HuH-7.5 (cell line): ENCODE measurements at regions not wholly inside any gene's neighbourhood (a gene's known extent, or its start where the extent isn't known, plus 50 kb on each side); places are given as distances from the start of the nearest gene placed in this dataset.

Experiments used
- DNase-seq: peaks from one replicate; pipeline ENCODE4 v3.0.0; 2011; ENCODE audit warnings: low spot score

GRCh38 chr3:28903171-28903601 is 377.7 kb upstream of the RBMS3 start:
- DNase-seq, result no peak

- no peak for DNase-seq
Observed at GRCh38 chr3:28905798-28906197, 375.1 kb upstream of the RBMS3 start.

- DNase-seq, result no peak
Observed at GRCh38 chr3:28906561-28907310, 374.1 kb upstream of the RBMS3 start.

- DNase-seq, result no peak
Observed at GRCh38 chr3:28907616-28908015, 373.3 kb upstream of the RBMS3 start.

- DNase-seq, result no peak
Observed at GRCh38 chr3:28912120-28912885, 368.6 kb upstream of the RBMS3 start.

DNA sequence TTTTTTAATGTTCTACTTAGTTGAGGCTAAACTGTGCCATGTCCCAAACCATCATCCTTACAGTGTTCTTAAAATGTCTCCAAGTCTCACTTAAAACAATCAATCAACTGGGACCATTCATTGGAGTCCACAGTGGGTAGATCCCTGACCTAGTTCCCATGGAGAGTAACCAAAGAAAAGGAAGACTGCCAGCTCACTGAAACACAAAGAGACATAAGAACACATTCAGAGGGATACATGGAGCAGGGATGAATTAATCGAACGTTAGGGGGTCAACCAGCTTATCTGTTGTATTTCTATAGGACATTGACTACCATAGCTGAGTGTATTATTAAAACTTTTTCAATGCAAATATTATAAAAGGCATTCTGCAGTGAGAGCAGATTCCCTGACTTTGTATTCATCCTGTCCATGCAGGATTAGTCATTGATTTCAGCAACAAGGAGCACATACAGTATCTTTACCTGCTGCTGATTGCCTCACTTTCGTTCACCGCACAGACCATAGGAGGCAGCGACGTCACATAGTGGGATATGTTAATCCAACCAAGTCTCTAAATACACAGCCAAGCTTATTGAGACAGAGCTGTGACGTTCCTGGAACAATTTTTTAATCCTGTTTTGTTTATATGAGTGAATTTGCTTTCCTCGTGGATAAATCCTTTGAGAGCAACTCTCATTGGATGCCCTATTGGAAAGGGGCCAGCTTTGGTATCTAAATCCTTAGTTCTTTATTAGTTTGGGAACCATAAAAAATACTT is 364.9 kb upstream of the RBMS3 start:
- DNase-seq, result no peak

DNA sequence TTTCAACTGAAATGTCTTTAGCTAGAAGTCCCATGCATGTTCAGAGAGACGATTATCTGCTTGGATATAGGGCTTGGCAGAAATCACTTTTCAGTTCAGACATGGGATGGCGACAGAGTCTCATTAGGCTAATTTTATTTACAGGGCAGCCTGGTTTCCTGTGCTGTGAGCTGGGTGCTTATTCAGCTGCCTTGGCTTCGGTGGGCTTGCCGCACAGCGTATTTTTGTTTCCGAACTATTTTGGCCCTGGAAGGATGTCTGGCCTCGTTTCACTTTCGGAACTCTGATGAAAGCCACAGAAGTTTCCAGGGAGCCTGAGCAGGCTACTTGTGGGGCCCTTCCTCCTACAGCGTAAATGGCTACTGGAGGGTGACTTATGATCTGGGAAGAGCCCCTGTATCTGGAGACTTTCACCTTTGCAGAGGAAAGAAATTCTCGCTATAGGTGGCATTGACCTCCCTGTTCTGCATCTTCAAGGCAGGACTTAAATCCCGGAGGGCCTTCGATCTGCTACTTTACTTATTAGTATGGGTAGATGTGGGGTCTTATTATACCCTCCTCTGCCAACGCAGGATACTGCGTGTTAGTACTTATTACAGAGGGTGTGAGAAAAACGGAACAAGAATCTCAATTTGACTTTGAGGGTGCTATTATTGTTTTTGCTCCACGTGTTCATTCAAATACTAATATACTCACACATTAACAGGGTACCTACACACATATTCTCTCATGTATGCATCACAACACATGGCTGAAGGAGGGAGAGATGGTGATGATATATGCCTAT is 364.0 kb upstream of the RBMS3 start:
- no peak for DNase-seq

DNA sequence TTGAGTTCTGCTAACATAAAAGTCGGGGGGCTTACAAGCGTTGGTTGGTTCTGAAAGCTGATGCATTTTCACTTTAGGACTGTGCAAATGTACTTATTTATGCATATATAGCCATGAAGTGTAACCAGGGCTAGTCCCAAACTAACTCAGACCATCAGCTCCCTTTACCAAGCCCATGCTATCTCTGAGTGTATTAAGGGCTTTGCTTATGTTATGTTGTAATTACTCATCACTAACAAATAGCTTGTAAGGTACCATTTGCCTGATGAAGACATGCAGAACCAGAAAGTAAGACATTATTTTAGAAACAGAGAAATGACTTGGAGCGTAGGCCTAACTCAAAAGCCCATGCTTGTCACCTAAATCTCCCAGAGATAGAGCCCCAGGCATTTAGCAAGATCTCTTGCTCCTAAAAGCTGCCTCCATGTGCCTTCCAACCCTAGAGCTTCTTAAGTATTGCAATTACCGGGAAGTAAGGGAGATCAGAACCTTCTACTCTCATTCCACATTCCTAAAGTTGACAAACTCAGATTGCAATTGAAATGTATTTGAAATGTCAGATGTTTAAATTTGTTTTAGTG is 362.9 kb upstream of the RBMS3 start:
- no peak for DNase-seq

- no peak for DNase-seq
Observed at GRCh38 chr3:28922376-28922775, 358.5 kb upstream of the RBMS3 start.

- no peak for DNase-seq
Observed at GRCh38 chr3:28923994-28924393, 356.9 kb upstream of the RBMS3 start.

GRCh38 chr3:28924744-28925360 is 356.0 kb upstream of the RBMS3 start:
- DNase-seq, result no peak

GRCh38 chr3:28933337-28933736 is 347.5 kb upstream of the RBMS3 start:
- no peak for DNase-seq

GRCh38 chr3:28934126-28934813 is 346.6 kb upstream of the RBMS3 start:
- DNase-seq, result no peak

DNA sequence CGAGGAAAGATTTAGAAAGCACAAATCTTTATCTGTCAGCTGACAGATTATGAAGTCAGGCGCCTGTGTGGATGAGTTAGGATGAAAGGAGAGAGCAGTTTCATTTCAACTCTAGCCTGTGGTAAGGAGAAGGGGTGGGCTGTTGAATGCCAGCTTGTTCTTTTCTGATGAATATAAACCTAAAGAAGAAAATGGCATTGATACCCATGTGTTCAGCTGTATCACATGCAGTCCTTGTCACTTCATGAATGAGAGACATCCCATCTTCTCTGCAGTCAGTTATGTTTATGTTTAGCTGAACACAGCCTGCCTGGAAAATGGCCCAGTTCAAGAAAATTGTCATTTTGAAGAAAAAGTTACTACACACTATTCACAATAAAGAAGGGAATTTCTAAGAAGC is 345.7 kb upstream of the RBMS3 start:
- DNase-seq, result no peak

- DNase-seq, result no peak
Observed at GRCh38 chr3:28936154-28936553, 344.7 kb upstream of the RBMS3 start.

- no peak for DNase-seq
Observed at GRCh38 chr3:28940530-28940929, 340.3 kb upstream of the RBMS3 start.

DNA sequence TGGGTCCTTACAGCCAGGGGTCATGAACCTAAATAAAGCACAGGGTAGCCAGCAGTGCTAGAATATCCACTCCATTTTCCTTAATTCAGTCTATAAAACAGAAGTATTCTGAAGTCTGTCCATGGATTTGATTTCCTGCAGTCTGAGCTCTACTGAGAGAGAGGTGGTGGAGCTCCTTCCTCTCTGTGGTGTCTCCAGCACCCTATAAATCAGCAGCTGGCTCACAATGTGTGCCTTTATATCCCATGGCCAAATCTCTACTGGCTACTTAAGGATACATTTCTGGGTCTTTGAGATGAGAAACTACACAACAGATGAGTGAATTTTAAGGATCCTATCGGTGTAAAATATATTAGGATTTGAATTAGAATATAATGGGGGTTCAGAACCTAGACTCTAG is 339.9 kb upstream of the RBMS3 start:
- no peak for DNase-seq

GRCh38 chr3:28947061-28947460 is 333.8 kb upstream of the RBMS3 start:
- no peak for DNase-seq

DNA sequence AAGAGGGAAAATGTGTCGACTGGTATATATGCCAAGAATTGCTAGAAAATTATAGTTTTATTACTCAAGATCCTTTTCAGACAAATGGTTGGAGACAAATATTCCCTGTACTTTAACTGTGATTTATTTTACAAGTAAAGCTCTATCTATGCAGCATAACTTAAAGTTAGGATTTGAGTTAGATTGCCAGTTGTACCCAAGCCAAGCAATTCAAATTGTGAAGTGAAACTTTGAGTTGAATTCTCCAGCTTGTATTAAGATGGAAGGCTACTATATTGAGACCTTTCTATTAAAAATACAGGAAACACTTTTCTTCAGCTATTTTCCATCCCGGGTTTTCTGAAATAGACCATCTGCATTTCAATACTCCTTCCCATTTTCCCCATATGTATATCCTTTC is 333.1 kb upstream of the RBMS3 start:
- DNase-seq, result no peak

DNA sequence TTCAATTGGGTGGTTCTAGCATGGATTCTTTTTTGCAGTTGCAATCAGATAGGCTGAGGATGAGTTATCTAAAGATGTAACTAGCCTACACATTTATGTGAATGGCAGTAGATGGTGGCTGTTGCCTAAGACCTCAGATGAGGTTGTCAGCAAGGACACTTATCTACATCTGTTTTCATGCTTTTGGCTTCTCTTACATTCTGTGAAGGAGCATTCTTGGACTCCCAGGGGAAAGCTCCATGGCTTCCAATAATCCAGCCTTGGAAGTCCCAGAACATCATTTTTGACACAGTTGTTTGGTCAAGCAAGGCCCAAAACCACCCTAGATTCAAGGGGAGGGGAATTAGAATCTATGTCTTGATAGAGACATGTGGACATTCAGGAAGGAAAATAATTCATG is 332.2 kb upstream of the RBMS3 start:
- no peak for DNase-seq

GRCh38 chr3:28949580-28949979 is 331.3 kb upstream of the RBMS3 start:
- DNase-seq, result no peak
